K562 (cell line): ENCODE measurements at regions not wholly inside any gene's neighbourhood (a gene's known extent, or its start where the extent isn't known, plus 50 kb on each side); places are given as distances from the start of the nearest gene placed in this dataset.

Experiments
- ATAC-seq: fragments of 200-7000 bp; cut with Tn5 transposase; 3 replicates; pipeline ENCODE4 v1.9.1; 2020; ENCODE audit warnings: moderate library complexity
- BruUV-seq: library from RNA; stranded (reverse); fragments of 400-500 nt; replicated peaks from 2 replicates; lab custom pipeline; 2021; lab: Mats Ljungman, UMichigan
- CTCF ChIA-PET: fragments of 300-600 bp; formaldehyde crosslinking; extraction: SDS; loops from one replicate; lab custom pipeline; 2021; ENCODE audit warnings: low intra/inter-chr PET ratio; lab: Yijun Ruan, JAX
- POLR2A ChIA-PET: fragments of 300-600, 350-650 bp; sonication (Branson Sonifier 250); formaldehyde crosslinking; extraction: SDS; loops from one replicate; lab custom pipeline; 2021; ENCODE audit warnings: antibody characterized with exemption, inconsistent platforms; lab: Yijun Ruan, JAX
- DNase-seq, 4 experiments: peaks; one replicate each; pipeline versions ENCODE4 v3.0.0 to v3.0.0-alpha.2; 2011 to 2018; ENCODE audit warnings: low spot score in 3 of 4, mixed read lengths in 3 of 4; ENCODE audit errors: extremely low read depth in 1 of 4
- FAIRE-seq: peaks from 2 replicates; lab custom pipeline; 2011; peaks lifted over from hg19 to GRCh38; lab: Jason Lieb, UNC
- H2AFZ ChIP-seq: 2 replicates; pipeline ENCODE4 v1.6.0; 2011; ENCODE audit warnings: low read depth, low read length, control low read depth, inconsistent platforms
- H3K27ac ChIP-seq: fragments of 200-600 bp; 3 replicates; pipeline ENCODE4 v1.8.0; 2011; ENCODE audit warnings: low read depth, mild to moderate bottlenecking, control low read depth, inconsistent platforms, low read length, moderate library complexity, mixed read lengths; ENCODE audit errors: extremely low read depth
- H3K27me3 ChIP-seq, 2 experiments: fragments of 300-600 bp in 1 of 2; 2 replicates in 1 of 2; 3 replicates in 1 of 2; pipeline versions ENCODE4 v1.6.0 to v1.8.0; 2011; ENCODE audit warnings: inconsistent platforms in 2 of 2, low read length in 2 of 2, mild to moderate bottlenecking in 1 of 2, mixed read lengths in 1 of 2, moderate library complexity in 1 of 2; ENCODE audit not compliant: control insufficient read depth in 2 of 2, insufficient read depth in 2 of 2
- H3K36me3 ChIP-seq: fragments of 300-600 bp; 3 replicates; pipeline ENCODE4 v1.8.0; 2011; ENCODE audit warnings: mild to moderate bottlenecking, low read length, inconsistent platforms; ENCODE audit not compliant: control insufficient read depth, insufficient read depth
- H3K4me1 ChIP-seq, 2 experiments: fragments of 200-600 bp in 1 of 2; replicated peaks in 1 of 2; 2 replicates in 1 of 2; 3 replicates in 1 of 2; pipeline versions ENCODE4 v1.5.1 to v1.8.0; 2011; ENCODE audit warnings: inconsistent platforms in 2 of 2, low read length in 2 of 2, mild to moderate bottlenecking in 1 of 2, mixed read lengths in 1 of 2, moderate library complexity in 1 of 2; ENCODE audit not compliant: control insufficient read depth in 2 of 2, insufficient read depth in 2 of 2
- H3K4me2 ChIP-seq: 2 replicates; pipeline ENCODE4 v1.6.1; 2011; ENCODE audit warnings: low read length, control low read depth, inconsistent platforms, mixed read lengths; ENCODE audit not compliant: insufficient read depth
- H3K4me3 ChIP-seq: fragments of 200-600 bp; sonication (generic), shearing (Covaris generic); 2 replicates; pipeline ENCODE4 v1.5.1; 2016; ENCODE audit warnings: control low read depth, inconsistent platforms
- H3K79me2 ChIP-seq: fragments of 200-600 bp; 3 replicates; pipeline ENCODE4 v1.8.0; 2011; ENCODE audit warnings: low read length, inconsistent platforms; ENCODE audit not compliant: control insufficient read depth, insufficient read depth
- H3K9ac ChIP-seq, 2 experiments: 2 replicates each; pipeline versions ENCODE4 v1.6.0 to v1.6.1; 2011; ENCODE audit warnings: low read depth in 2 of 2, low read length in 2 of 2, control low read depth in 1 of 2, inconsistent platforms in 1 of 2, mild to moderate bottlenecking in 1 of 2, mixed read lengths in 1 of 2; ENCODE audit not compliant: insufficient read depth in 1 of 2
- H3K9me1 ChIP-seq: one replicate; pipeline ENCODE4 v1.6.0; 2011; ENCODE audit warnings: inconsistent platforms, mild to moderate bottlenecking, low read length, moderate library complexity; ENCODE audit not compliant: control insufficient read depth, insufficient read depth
- H3K9me3 ChIP-seq: replicated peaks from 2 replicates; pipeline ENCODE4 v1.5.1; 2011; ENCODE audit warnings: low read depth, low read length, inconsistent platforms; ENCODE audit not compliant: control insufficient read depth, insufficient read depth
- H4K20me1 ChIP-seq: replicated peaks from 2 replicates; pipeline ENCODE4 v1.6.1; 2011; ENCODE audit warnings: low read length, inconsistent platforms, mixed read lengths; ENCODE audit not compliant: control insufficient read depth, insufficient read depth
- E4F1 ChIP-seq: fragments of 250-450 bp; sonication (Bioruptor Pico); IDR thresholded peaks from 2 replicates; pipeline ENCODE4 v1.5.0; 2021; ENCODE audit warnings: mild to moderate bottlenecking, borderline replicate concordance
- NELFE ChIP-seq: IDR thresholded peaks from 2 replicates; pipeline ENCODE4 v1.6.1; 2011; ENCODE audit warnings: mild to moderate bottlenecking; ENCODE audit not compliant: insufficient read depth, insufficient read length
- SRSF1 ChIP-seq: fragments of 200-400 bp; formaldehyde crosslinking; IDR thresholded peaks from 2 replicates; pipeline ENCODE4 v1.6.1; 2017; ENCODE audit warnings: mild to moderate bottlenecking, low read depth, low read length, moderate library complexity
- VEZF1 ChIP-seq: fragments of 200-800 bp; sonication (Bioruptor generic); IDR thresholded peaks from 2 replicates; pipeline ENCODE4 v1.6.1; 2017; ENCODE audit warnings: missing genetic modification characterization, missing compliant biosample characterization
- WGBS: fragments of 100-300 bp; shearing (Covaris generic); methylation state at CpG from one replicate; pipeline ENCODE4 v1.1.6; 2016; ENCODE audit warnings: low coverage, mixed read lengths; ENCODE audit not compliant: insufficient coverage; ENCODE audit errors: missing lambda C conversion rate; 5-methylcytosine and 5-hydroxymethylcytosine counted together
- in situ Hi-C: fragments of 300-500 bp; cut with MboI; formaldehyde crosslinking; loops from 4 replicates; pipeline ENCODE4 v1.15.0; 2018; ENCODE audit warnings: inconsistent platforms, mixed read lengths
- intact Hi-C: fragments of 100-400 bp; cut with micrococcal nuclease; formaldehyde crosslinking; loops from 2 replicates; pipeline ENCODE4 v1.14.2; 2022

GRCh38 chr15:45763170-45763869, 128.5 kb downstream of the SQOR start:
- no peaks in the 10 kb centered on the region for H3K27me3 ChIP-seq
- no peaks in the 10 kb centered on the region for H3K79me2 ChIP-seq
- H3K9me1 ChIP-seq = no peaks in the 10 kb centered on the region
- intact Hi-C loops = no loop called here
- no peak for TF ChIP-seq E4F1 (CRISPR knock-in tag)
- TF ChIP-seq VEZF1 (CRISPR knock-in tag) = no peak
- no peak for TF ChIP-seq NELFE
- TF ChIP-seq SRSF1 = no peak
- no peak overlapping the region for H2AFZ ChIP-seq
- FAIRE-seq = no peak
- no TSS peak for BruUV-seq
- no peak for DNase-seq
- CTCF ChIA-PET = no interaction called here
- H3K27ac ChIP-seq = no peak overlapping the region
- H3K9me3 ChIP-seq = no peaks in the 10 kb centered on the region
- in situ Hi-C loops = no loop called here
- H3K4me2 ChIP-seq = no peak overlapping the region
- POLR2A ChIA-PET = no interaction called here
- H3K4me1 ChIP-seq = no peaks in the 10 kb centered on the region
- H3K36me3 ChIP-seq = no peaks in the 10 kb centered on the region
- H3K9ac ChIP-seq = no peak overlapping the region
- H4K20me1 ChIP-seq = no peaks in the 10 kb centered on the region
- no peak for ATAC-seq
- H3K4me3 ChIP-seq = no peak overlapping the region
- 2% methylated on average over 6 of the region's 6 CpGs for WGBS
